Kidney (tissue), 13 donors: ENCODE measurements at regions not wholly inside any gene's neighbourhood (a gene's known extent, or its start where the extent isn't known, plus 50 kb on each side); places are given as distances from the start of the nearest gene placed in this dataset.

Experiments used
- DNase-seq, 5 donors: peaks; one replicate each; pipeline ENCODE4 v3.0.0-alpha.2; 2013 to 2020
- FAIRE-seq: peaks from 2 replicates; lab custom pipeline; 2012; peaks lifted over from hg19 to GRCh38; lab: Jason Lieb, UNC
- H3K27ac ChIP-seq, 2 donors: one replicate each; pipeline ENCODE4 v1.7.0; 2013; ENCODE audit warnings: low read depth in 2 of 2, low read length in 2 of 2, inconsistent platforms in 1 of 2
- H3K27me3 ChIP-seq: one replicate; pipeline ENCODE4 v1.7.1; 2013; ENCODE audit warnings: low read length, inconsistent platforms; ENCODE audit not compliant: control insufficient read depth, insufficient read depth
- H3K36me3 ChIP-seq, 3 donors: one replicate each; pipeline versions ENCODE4 v1.7.0 to v1.7.1; 2013; ENCODE audit warnings: low read length in 3 of 3, control low read depth in 1 of 3, inconsistent platforms in 1 of 3; ENCODE audit not compliant: insufficient read depth in 3 of 3, control insufficient read depth in 2 of 3
- H3K4me1 ChIP-seq, 3 donors: one replicate each; pipeline versions ENCODE4 v1.7.0 to v1.7.1; 2013; ENCODE audit warnings: low read length in 3 of 3, inconsistent platforms in 1 of 3, low read depth in 1 of 3; ENCODE audit not compliant: control insufficient read depth in 2 of 3, insufficient read depth in 2 of 3
- H3K4me3 ChIP-seq, 3 donors: one replicate each; pipeline versions ENCODE4 v1.7.0 to v1.8.1; 2013; ENCODE audit warnings: low read length in 3 of 3, control low read depth in 1 of 3, inconsistent platforms in 1 of 3
- H3K9ac ChIP-seq, 3 donors: one replicate each; pipeline versions ENCODE4 v1.7.0 to v1.7.1; 2013; ENCODE audit warnings: low read length in 3 of 3, control low read depth in 1 of 3, inconsistent platforms in 1 of 3
- H3K9me3 ChIP-seq, 3 donors: one replicate each; pipeline versions ENCODE4 v1.7.0 to v1.7.1; 2013; ENCODE audit warnings: low read length in 3 of 3, control low read depth in 1 of 3, inconsistent platforms in 1 of 3; ENCODE audit not compliant: control insufficient read depth in 2 of 3, insufficient read depth in 1 of 3
- intact Hi-C: fragments of 100-400 bp; cut with DNase I; formaldehyde crosslinking; loops from one replicate; pipeline ENCODE4 v1.11.1; 2022
- TF ChIP-seq, protein P1 (sequence below): IDR thresholded peaks from 3 replicates; pipeline ENCODE4 v1.5.1; 2012; ENCODE audit warnings: mild to moderate bottlenecking, moderate library complexity, borderline replicate concordance; ENCODE audit not compliant: insufficient read depth; ENCODE audit errors: extremely low read depth
- donor health status: control.
- donor health status: control.
- donor health status: control.
- donor health status: control.
- donor health status: control.
- donor health status: DM: yes; HTN: yes; CAD: no.
- donor health status: Normal renal cell carcinoma (clear cell type).

DNA sequence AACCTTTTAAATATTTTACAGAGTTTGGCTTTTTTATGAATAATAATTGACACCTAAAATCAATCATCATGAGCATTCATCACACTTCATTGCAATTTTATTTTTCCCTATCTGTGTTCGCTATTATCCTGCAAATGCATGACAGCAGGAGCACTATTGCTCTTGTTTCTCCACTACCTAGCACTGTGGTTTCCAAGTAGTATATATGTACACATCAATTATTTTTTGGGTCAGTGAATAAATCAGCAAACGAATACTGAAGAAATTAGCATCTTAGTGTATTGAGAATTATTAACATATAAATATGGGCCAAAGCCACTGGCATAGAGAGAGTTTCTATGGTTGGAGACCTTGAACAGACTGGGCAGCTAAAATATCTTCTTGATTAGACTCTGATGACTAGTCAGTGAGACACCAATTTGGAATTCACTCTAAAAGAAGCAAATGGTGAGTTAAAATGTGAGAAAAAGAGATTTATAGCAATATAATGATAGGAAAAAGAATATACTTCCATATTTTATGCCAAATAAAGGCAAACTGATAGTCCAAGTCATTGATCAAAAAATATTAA, 731.1 kb upstream of the LUZP2 start:
- no peak overlapping the region for H3K9ac ChIP-seq
- DNase-seq = no peak
- H3K27me3 ChIP-seq = no peaks in the 10 kb centered on the region
- H3K36me3 ChIP-seq = no peaks in the 10 kb centered on the region
- no peak overlapping the region for H3K27ac ChIP-seq
- no peak overlapping the region for H3K4me3 ChIP-seq
- H3K9me3 ChIP-seq = no peaks in the 10 kb centered on the region
- no peaks in the 10 kb centered on the region for H3K4me1 ChIP-seq
- TF ChIP-seq, protein P1, sequence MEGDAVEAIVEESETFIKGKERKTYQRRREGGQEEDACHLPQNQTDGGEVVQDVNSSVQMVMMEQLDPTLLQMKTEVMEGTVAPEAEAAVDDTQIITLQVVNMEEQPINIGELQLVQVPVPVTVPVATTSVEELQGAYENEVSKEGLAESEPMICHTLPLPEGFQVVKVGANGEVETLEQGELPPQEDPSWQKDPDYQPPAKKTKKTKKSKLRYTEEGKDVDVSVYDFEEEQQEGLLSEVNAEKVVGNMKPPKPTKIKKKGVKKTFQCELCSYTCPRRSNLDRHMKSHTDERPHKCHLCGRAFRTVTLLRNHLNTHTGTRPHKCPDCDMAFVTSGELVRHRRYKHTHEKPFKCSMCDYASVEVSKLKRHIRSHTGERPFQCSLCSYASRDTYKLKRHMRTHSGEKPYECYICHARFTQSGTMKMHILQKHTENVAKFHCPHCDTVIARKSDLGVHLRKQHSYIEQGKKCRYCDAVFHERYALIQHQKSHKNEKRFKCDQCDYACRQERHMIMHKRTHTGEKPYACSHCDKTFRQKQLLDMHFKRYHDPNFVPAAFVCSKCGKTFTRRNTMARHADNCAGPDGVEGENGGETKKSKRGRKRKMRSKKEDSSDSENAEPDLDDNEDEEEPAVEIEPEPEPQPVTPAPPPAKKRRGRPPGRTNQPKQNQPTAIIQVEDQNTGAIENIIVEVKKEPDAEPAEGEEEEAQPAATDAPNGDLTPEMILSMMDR = no peak
- FAIRE-seq = no peak
- intact Hi-C loops = no loop called here

- no peaks in the 10 kb centered on the region for H3K36me3 ChIP-seq
- H3K9me3 ChIP-seq = no peaks in the 10 kb centered on the region
- no peak overlapping the region for H3K4me3 ChIP-seq
- intact Hi-C loops = no loop called here
- H3K27me3 ChIP-seq = no peaks in the 10 kb centered on the region
- no peak overlapping the region for H3K27ac ChIP-seq
- no peak overlapping the region for H3K9ac ChIP-seq
- H3K4me1 ChIP-seq = no peaks in the 10 kb centered on the region
- FAIRE-seq (no peak), DNase-seq (no peak)
- TF ChIP-seq, protein P1 = no peak
Measured at GRCh38 chr11:23767576-23767975, 729.3 kb upstream of the LUZP2 start.

GRCh38 chr11:23769214-23769613, 727.6 kb upstream of the LUZP2 start:
- H3K4me1 ChIP-seq = no peaks in the 10 kb centered on the region
- no peak overlapping the region for H3K9ac ChIP-seq
- FAIRE-seq (no peak), DNase-seq (no peak)
- no peak overlapping the region for H3K4me3 ChIP-seq
- H3K27me3 ChIP-seq = no peaks in the 10 kb centered on the region
- intact Hi-C loops = no loop called here
- TF ChIP-seq, protein P1 = no peak
- H3K36me3 ChIP-seq = no peaks in the 10 kb centered on the region
- H3K27ac ChIP-seq = no peak overlapping the region
- H3K9me3 ChIP-seq = no peaks in the 10 kb centered on the region

GRCh38 chr11:23772081-23772480, 724.8 kb upstream of the LUZP2 start:
- DNase-seq (no peak), FAIRE-seq (no peak)
- no peaks in the 10 kb centered on the region for H3K9me3 ChIP-seq
- intact Hi-C loops = no loop called here
- no peaks in the 10 kb centered on the region for H3K4me1 ChIP-seq
- TF ChIP-seq, protein P1 = no peak
- no peaks in the 10 kb centered on the region for H3K36me3 ChIP-seq
- H3K27me3 ChIP-seq = no peaks in the 10 kb centered on the region
- no peak overlapping the region for H3K27ac ChIP-seq
- H3K4me3 ChIP-seq = no peak overlapping the region
- no peak overlapping the region for H3K9ac ChIP-seq
